ENCODE measurements at regions not wholly inside any gene's neighbourhood (a gene's known extent, or its start where the extent isn't known, plus 50 kb on each side); places are given as distances from the start of the nearest gene placed in this dataset.

GRCh38 chr7:94241402-94241925 lies 153.2 kb upstream of the COL1A2 start:
- ATAC-seq (no peak), DNase-seq (ENCODE audit: low spot score) (no peak)
- Histone ChIP-seq H3K4me1 (ENCODE audit: insufficient read depth) (0 out of 2 replicates have a peak, but pooled peaks cover 3% of the 10 kb centered on the region), H3K9me2 (ENCODE audit: insufficient read depth) (no peaks in the 10 kb centered on the region), H3K4me2 (no peak overlapping the region), H2AFZ (no peak overlapping the region), H3K27me3 (ENCODE audit: insufficient read depth) (peaks cover 27% of the 10 kb centered on the region), H3K27ac (ENCODE audit: low read depth) (no peak overlapping the region), H3K79me2 (replicated peaks; ENCODE audit: insufficient read depth) (no peaks in the 10 kb centered on the region), H3K36me3 (ENCODE audit: insufficient read depth) (no peaks in the 10 kb centered on the region), H4K20me1 (replicated peaks; ENCODE audit: insufficient read depth) (no peaks in the 10 kb centered on the region), H3K4me3 (no peak overlapping the region), H3F3A (replicated peaks; ENCODE audit: low read depth) (no peaks in the 10 kb centered on the region)
- no peak overlapping the region for H3K27ac Mint-ChIP-seq
- H3K4me3 Mint-ChIP-seq, result no peak overlapping the region
- H3K9me3 Mint-ChIP-seq, result no peaks in the 10 kb centered on the region
- peaks cover 39% of the 10 kb centered on the region for H3K27me3 Mint-ChIP-seq (ENCODE audit: insufficient read depth, low read depth, poor library complexity)
- peaks cover 7% of the 10 kb centered on the region for H3K4me1 Mint-ChIP-seq
- TF ChIP-seq EZH2 (IDR thresholded peaks at IDR 0.05; ENCODE audit: low read depth, unreplicated experiment) (no peak), CTCF (conservative IDR thresholded peaks at IDR 0.05; ENCODE audit: low read depth in 2 of 2) (0 out of 4 replicates have a peak, but pooled peaks of 1 of the 2 experiments have one; percentile 8), ZNF331 (CRISPR knock-in tag; IDR thresholded peaks at IDR 0.05; ENCODE audit: low read depth) (no peak), ETS1 (IDR thresholded peaks at IDR 0.05) (no peak), ZNF114 (CRISPR knock-in tag; IDR thresholded peaks at IDR 0.05) (no peak), JUNB (IDR thresholded peaks at IDR 0.05; ENCODE audit: unreplicated experiment) (no peak)
- TF ChIP-seq, protein P1, sequence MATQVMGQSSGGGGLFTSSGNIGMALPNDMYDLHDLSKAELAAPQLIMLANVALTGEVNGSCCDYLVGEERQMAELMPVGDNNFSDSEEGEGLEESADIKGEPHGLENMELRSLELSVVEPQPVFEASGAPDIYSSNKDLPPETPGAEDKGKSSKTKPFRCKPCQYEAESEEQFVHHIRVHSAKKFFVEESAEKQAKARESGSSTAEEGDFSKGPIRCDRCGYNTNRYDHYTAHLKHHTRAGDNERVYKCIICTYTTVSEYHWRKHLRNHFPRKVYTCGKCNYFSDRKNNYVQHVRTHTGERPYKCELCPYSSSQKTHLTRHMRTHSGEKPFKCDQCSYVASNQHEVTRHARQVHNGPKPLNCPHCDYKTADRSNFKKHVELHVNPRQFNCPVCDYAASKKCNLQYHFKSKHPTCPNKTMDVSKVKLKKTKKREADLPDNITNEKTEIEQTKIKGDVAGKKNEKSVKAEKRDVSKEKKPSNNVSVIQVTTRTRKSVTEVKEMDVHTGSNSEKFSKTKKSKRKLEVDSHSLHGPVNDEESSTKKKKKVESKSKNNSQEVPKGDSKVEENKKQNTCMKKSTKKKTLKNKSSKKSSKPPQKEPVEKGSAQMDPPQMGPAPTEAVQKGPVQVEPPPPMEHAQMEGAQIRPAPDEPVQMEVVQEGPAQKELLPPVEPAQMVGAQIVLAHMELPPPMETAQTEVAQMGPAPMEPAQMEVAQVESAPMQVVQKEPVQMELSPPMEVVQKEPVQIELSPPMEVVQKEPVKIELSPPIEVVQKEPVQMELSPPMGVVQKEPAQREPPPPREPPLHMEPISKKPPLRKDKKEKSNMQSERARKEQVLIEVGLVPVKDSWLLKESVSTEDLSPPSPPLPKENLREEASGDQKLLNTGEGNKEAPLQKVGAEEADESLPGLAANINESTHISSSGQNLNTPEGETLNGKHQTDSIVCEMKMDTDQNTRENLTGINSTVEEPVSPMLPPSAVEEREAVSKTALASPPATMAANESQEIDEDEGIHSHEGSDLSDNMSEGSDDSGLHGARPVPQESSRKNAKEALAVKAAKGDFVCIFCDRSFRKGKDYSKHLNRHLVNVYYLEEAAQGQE (IDR thresholded peaks at IDR 0.05; ENCODE audit: unreplicated experiment), result no peak
- TF ChIP-seq, protein P2, sequence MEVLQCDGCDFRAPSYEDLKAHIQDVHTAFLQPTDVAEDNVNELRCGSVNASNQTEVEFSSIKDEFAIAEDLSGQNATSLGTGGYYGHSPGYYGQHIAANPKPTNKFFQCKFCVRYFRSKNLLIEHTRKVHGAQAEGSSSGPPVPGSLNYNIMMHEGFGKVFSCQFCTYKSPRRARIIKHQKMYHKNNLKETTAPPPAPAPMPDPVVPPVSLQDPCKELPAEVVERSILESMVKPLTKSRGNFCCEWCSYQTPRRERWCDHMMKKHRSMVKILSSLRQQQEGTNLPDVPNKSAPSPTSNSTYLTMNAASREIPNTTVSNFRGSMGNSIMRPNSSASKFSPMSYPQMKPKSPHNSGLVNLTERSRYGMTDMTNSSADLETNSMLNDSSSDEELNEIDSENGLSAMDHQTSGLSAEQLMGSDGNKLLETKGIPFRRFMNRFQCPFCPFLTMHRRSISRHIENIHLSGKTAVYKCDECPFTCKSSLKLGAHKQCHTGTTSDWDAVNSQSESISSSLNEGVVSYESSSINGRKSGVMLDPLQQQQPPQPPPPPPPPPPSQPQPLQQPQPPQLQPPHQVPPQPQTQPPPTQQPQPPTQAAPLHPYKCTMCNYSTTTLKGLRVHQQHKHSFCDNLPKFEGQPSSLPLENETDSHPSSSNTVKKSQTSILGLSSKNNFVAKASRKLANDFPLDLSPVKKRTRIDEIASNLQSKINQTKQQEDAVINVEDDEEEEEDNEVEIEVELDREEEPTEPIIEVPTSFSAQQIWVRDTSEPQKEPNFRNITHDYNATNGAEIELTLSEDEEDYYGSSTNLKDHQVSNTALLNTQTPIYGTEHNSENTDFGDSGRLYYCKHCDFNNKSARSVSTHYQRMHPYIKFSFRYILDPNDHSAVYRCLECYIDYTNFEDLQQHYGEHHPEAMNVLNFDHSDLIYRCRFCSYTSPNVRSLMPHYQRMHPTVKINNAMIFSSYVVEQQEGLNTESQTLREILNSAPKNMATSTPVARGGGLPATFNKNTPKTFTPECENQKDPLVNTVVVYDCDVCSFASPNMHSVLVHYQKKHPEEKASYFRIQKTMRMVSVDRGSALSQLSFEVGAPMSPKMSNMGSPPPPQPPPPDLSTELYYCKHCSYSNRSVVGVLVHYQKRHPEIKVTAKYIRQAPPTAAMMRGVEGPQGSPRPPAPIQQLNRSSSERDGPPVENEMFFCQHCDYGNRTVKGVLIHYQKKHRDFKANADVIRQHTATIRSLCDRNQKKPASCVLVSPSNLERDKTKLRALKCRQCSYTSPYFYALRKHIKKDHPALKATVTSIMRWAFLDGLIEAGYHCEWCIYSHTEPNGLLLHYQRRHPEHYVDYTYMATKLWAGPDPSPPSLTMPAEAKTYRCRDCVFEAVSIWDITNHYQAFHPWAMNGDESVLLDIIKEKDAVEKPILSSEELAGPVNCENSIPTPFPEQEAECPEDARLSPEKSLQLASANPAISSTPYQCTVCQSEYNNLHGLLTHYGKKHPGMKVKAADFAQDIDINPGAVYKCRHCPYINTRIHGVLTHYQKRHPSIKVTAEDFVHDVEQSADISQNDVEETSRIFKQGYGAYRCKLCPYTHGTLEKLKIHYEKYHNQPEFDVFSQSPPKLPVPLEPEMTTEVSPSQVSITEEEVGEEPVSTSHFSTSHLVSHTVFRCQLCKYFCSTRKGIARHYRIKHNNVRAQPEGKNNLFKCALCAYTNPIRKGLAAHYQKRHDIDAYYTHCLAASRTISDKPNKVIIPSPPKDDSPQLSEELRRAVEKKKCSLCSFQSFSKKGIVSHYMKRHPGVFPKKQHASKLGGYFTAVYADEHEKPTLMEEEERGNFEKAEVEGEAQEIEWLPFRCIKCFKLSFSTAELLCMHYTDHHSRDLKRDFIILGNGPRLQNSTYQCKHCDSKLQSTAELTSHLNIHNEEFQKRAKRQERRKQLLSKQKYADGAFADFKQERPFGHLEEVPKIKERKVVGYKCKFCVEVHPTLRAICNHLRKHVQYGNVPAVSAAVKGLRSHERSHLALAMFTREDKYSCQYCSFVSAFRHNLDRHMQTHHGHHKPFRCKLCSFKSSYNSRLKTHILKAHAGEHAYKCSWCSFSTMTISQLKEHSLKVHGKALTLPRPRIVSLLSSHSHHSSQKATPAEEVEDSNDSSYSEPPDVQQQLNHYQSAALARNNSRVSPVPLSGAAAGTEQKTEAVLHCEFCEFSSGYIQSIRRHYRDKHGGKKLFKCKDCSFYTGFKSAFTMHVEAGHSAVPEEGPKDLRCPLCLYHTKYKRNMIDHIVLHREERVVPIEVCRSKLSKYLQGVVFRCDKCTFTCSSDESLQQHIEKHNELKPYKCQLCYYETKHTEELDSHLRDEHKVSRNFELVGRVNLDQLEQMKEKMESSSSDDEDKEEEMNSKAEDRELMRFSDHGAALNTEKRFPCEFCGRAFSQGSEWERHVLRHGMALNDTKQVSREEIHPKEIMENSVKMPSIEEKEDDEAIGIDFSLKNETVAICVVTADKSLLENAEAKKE (CRISPR knock-in tag; IDR thresholded peaks at IDR 0.05), result no peak
- H3K36me3 Mint-ChIP-seq (ENCODE audit: low read depth), result no peaks in the 10 kb centered on the region
